Ascending aorta (tissue), 2 donors: ENCODE measurements at regions not wholly inside any gene's neighbourhood (a gene's known extent, or its start where the extent isn't known, plus 50 kb on each side); places are given as distances from the start of the nearest gene placed in this dataset.

ENCODE experiments used
- DNase-seq, 2 donors: peaks; one replicate each; pipeline ENCODE4 v3.0.0-alpha.2; 2019; ENCODE audit warnings: low spot score in 2 of 2
- H3K27ac ChIP-seq, 2 donors: fragments of 200-600 bp; sonication (generic); one replicate each; pipeline ENCODE4 v1.5.1; 2016 to 2017; ENCODE audit warnings: mild to moderate bottlenecking in 1 of 2
- H3K27me3 ChIP-seq: fragments of 200-600 bp; sonication (generic); one replicate; pipeline ENCODE4 v1.5.1; 2017
- H3K36me3 ChIP-seq, 2 donors: fragments of 200-600 bp; sonication (generic); one replicate each; pipeline ENCODE4 v1.5.1; 2016
- H3K4me1 ChIP-seq, 2 donors: fragments of 200-600 bp; sonication (generic); one replicate each; pipeline ENCODE4 v1.5.1; 2016 to 2017; ENCODE audit warnings: mild to moderate bottlenecking in 1 of 2
- H3K4me3 ChIP-seq, 2 donors: fragments of 200-600 bp; sonication (generic); one replicate each; pipeline ENCODE4 v1.5.1; 2016 to 2017; ENCODE audit warnings: mild to moderate bottlenecking in 1 of 2
- H3K9me3 ChIP-seq, 2 donors: fragments of 200-600 bp; sonication (generic); one replicate each; pipeline ENCODE4 v1.5.1; 2016
- CTCF ChIP-seq, 3 experiments: fragments of 200-600 bp in 2 of 3; fragments of 450-650 bp in 1 of 3; sonication (generic) in 2 of 3; IDR thresholded peaks; one replicate each; pipeline ENCODE4 v1.5.1; 2016 to 2019; ENCODE audit warnings: antibody characterized with exemption in 3 of 3, mild to moderate bottlenecking in 1 of 3, moderate library complexity in 1 of 3
- intact Hi-C: fragments of 100-400 bp; cut with DNase I; formaldehyde crosslinking; loops from one replicate; pipeline ENCODE4 v1.15.1; 2023

DNA sequence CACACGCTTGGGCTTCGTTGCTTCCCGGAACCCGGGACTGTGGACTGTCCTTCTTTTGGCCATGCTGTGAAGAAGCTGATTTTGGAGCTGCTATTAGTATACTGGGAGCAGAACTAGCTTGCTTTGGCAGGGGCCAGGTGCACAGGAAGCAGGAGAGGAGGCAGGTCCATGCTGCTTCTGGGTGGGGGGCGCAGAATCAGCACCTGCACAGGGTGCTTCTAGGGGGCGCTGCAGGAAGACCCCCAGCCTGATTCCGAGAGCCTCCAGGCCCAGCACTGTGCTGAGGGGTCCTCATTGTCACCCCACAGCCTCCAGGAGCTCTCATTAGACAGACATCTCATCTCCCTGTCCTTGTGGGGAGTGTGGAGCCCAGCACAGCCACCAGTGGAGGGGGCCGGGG lies 252.6 kb upstream of the IRX4 start:
- no peak for TF ChIP-seq CTCF (IDR thresholded peaks at IDR 0.05)
- Histone ChIP-seq H3K4me3 (no peak overlapping the region), H3K9me3 (no peaks in the 10 kb centered on the region), H3K27me3 (no peaks in the 10 kb centered on the region), H3K4me1 (no peaks in the 10 kb centered on the region), H3K27ac (no peak overlapping the region), H3K36me3 (no peaks in the 10 kb centered on the region)
- intact Hi-C loops = no loop called here
- DNase-seq = peak in 1 of 2 donors; percentile 42

- no peaks in the 10 kb centered on the region for H3K27me3 ChIP-seq
- no peaks in the 10 kb centered on the region for H3K4me1 ChIP-seq
- no peak for TF ChIP-seq CTCF (IDR thresholded peaks at IDR 0.05)
- no peak overlapping the region for H3K27ac ChIP-seq
- no peaks in the 10 kb centered on the region for H3K36me3 ChIP-seq
- H3K4me3 ChIP-seq = no peak overlapping the region
- DNase-seq = peak in 1 of 2 donors; percentile 38
- intact Hi-C loops = no loop called here
- H3K9me3 ChIP-seq = no peaks in the 10 kb centered on the region
Observed at GRCh38 chr5:2134543-2135292, 252.0 kb upstream of the IRX4 start.

DNA sequence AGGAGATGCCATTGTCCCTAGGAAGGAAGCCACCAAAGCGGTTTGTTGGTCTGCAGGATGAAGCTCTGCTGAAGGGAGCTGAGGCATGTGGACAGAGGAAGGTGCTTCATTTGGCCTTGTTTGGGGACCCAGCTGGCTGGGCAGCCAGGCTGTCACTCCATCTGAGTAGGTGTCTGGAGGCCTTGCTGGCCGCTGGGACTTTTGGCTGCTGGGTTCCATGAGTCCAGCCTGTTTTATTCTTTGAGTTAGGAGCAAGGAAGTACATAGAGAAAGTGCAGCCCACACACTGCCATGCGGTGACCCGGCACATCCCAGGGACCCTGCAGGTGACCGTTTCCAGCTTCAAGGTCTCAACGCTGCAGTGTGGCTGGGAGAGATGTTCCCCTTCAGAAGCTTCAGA lies 251.2 kb upstream of the IRX4 start:
- DNase-seq = peak in 1 of 2 donors; percentile 16
- H3K9me3 ChIP-seq = no peaks in the 10 kb centered on the region
- no peak for TF ChIP-seq CTCF (IDR thresholded peaks at IDR 0.05)
- no peak overlapping the region for H3K4me3 ChIP-seq
- H3K27me3 ChIP-seq = no peaks in the 10 kb centered on the region
- H3K4me1 ChIP-seq = no peaks in the 10 kb centered on the region
- H3K27ac ChIP-seq = no peak overlapping the region
- H3K36me3 ChIP-seq = no peaks in the 10 kb centered on the region
- intact Hi-C loops = no loop called here

DNA sequence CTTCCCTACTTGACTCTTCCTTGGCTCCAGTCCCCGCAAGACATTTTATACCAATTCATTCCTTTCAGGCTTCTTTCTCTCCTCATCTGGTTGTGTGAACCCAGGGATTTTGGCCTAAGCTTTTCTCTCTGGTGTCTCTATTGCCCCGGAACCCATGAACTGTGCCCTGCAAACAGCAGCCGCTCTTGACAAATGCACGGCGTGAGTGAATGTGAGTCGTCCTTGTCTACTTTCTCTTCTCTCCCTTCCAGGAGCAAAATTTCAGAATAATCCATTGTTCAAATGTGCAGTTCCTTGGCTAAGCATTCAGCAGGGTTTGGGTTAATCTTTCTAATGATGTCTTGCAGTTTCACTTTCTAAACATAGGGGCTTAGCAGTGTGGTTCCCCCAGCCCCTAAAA lies 250.4 kb upstream of the IRX4 start:
- H3K27me3 ChIP-seq = no peaks in the 10 kb centered on the region
- intact Hi-C loops = no loop called here

DNA sequence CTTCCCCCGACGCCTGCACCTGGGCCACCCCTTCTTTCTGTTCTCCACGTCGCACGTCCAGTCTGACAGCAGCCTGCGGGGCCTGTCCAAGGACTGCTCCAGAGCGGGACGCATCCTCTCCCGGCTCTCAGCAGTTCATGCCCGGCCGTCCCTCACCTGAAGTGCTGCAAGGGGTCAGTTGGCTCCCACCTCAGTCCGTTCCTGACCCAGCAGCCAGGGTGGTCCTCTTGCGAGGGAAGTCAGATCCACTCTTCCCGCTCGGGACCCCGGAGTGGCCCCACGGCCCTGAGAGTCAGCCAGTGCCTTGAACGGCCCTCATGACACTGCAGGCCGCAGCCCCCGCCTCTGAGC lies 249.7 kb upstream of the IRX4 start:
- no peaks in the 10 kb centered on the region for H3K36me3 ChIP-seq
- intact Hi-C loops = no loop called here
- H3K4me3 ChIP-seq = no peak overlapping the region
- H3K4me1 ChIP-seq = no peaks in the 10 kb centered on the region
- DNase-seq = peak in 1 of 2 donors; percentile 59
- H3K27ac ChIP-seq = no peak overlapping the region
- no peak for TF ChIP-seq CTCF (IDR thresholded peaks at IDR 0.05)
- H3K9me3 ChIP-seq = no peaks in the 10 kb centered on the region
- H3K27me3 ChIP-seq = no peaks in the 10 kb centered on the region

More for the DNA sequence above, 250.4 kb upstream of the IRX4 start:
- H3K4me1 ChIP-seq = no peaks in the 10 kb centered on the region
- no peaks in the 10 kb centered on the region for H3K36me3 ChIP-seq
- H3K27ac ChIP-seq = no peak overlapping the region
- TF ChIP-seq CTCF (IDR thresholded peaks at IDR 0.05) = no peak
- H3K9me3 ChIP-seq = no peaks in the 10 kb centered on the region
- DNase-seq = no peak
- H3K4me3 ChIP-seq = no peak overlapping the region
